Kidney glomerular epithelial cell (primary cell): ENCODE measurements at regions not wholly inside any gene's neighbourhood (a gene's known extent, or its start where the extent isn't known, plus 50 kb on each side); places are given as distances from the start of the nearest gene placed in this dataset.

ENCODE experiments used
- DNase-seq: peaks from one replicate; lab custom pipeline; 2025; lab: John Stamatoyannopoulos, UW

- DNase-seq = no peak
Measured at GRCh38 chrX:42946544-42947194, 168.7 kb upstream of the PPP1R2C start.

- DNase-seq = no peak
Measured at GRCh38 chrX:42948723-42949657, 171.0 kb upstream of the PPP1R2C start.

GRCh38 chrX:42951747-42952146, 173.8 kb upstream of the PPP1R2C start:
- no peak for DNase-seq

GRCh38 chrX:42952621-42953020, 174.7 kb upstream of the PPP1R2C start:
- DNase-seq = no peak

- DNase-seq = no peak
Measured at GRCh38 chrX:42954880-42955279, 176.9 kb upstream of the PPP1R2C start.

GRCh38 chrX:42955349-42955748, 177.4 kb upstream of the PPP1R2C start:
- DNase-seq = no peak

GRCh38 chrX:42967681-42968300, 189.8 kb upstream of the PPP1R2C start:
- no peak for DNase-seq

GRCh38 chrX:42973321-42973720, 195.4 kb upstream of the PPP1R2C start:
- DNase-seq = no peak

- DNase-seq = no peak
Measured at GRCh38 chrX:42975906-42976305, 197.9 kb upstream of the PPP1R2C start.

GRCh38 chrX:42976746-42977366, 198.9 kb upstream of the PPP1R2C start:
- DNase-seq = no peak

- peak; percentile 40 for DNase-seq
Measured at GRCh38 chrX:42978655-42979379, 200.9 kb upstream of the PPP1R2C start.

- DNase-seq = no peak
Measured at GRCh38 chrX:42988700-42989099, 210.7 kb upstream of the PPP1R2C start.

GRCh38 chrX:42992199-42992943, 214.4 kb upstream of the PPP1R2C start:
- DNase-seq = no peak

- no peak for DNase-seq
Measured at GRCh38 chrX:42996861-42997260, 218.9 kb upstream of the PPP1R2C start.

- no peak for DNase-seq
Measured at GRCh38 chrX:43000121-43000520, 222.2 kb upstream of the PPP1R2C start.

- peak; percentile 5 for DNase-seq
Measured at GRCh38 chrX:43002526-43003203, 224.7 kb upstream of the PPP1R2C start.

GRCh38 chrX:43003204-43003565, 225.2 kb upstream of the PPP1R2C start:
- no peak for DNase-seq

- no peak for DNase-seq
Measured at GRCh38 chrX:43003939-43004338, 226.0 kb upstream of the PPP1R2C start.

GRCh38 chrX:43005561-43005960, 227.6 kb upstream of the PPP1R2C start:
- DNase-seq = no peak

- DNase-seq = no peak
Measured at GRCh38 chrX:43008356-43008755, 230.4 kb upstream of the PPP1R2C start.
